Activated CD8-positive, alpha-beta memory T cell treated with anti-CD3 and anti-CD28 coated beads for 24 hours (primary cell): ENCODE measurements at regions not wholly inside any gene's neighbourhood (a gene's known extent, or its start where the extent isn't known, plus 50 kb on each side); places are given as distances from the start of the nearest gene placed in this dataset.

Source experiments
- DNase-seq: peaks from one replicate; pipeline ENCODE4 v3.0.0-alpha.2; 2020

GRCh38 chr5:74953937-74954720 lies 87.9 kb upstream of the FAM169A start:
- no peak for DNase-seq

GRCh38 chr5:74953554-74953936 lies 87.4 kb upstream of the FAM169A start:
- no peak for DNase-seq

- DNase-seq = no peak
Observed at GRCh38 chr5:74952406-74952805, 86.2 kb upstream of the FAM169A start.

- no peak for DNase-seq
Observed at GRCh38 chr5:74951865-74952264, 85.7 kb upstream of the FAM169A start.

GRCh38 chr5:74950836-74951515 lies 84.8 kb upstream of the FAM169A start:
- DNase-seq = no peak

GRCh38 chr5:74949976-74950375 lies 83.8 kb upstream of the FAM169A start:
- no peak for DNase-seq

- no peak for DNase-seq
Observed at GRCh38 chr5:74948031-74948546, 81.9 kb upstream of the FAM169A start.

- no peak for DNase-seq
Observed at GRCh38 chr5:74946471-74946870, 80.3 kb upstream of the FAM169A start.

GRCh38 chr5:74945561-74946165 lies 79.5 kb upstream of the FAM169A start:
- no peak for DNase-seq

GRCh38 chr5:74943905-74944304 lies 77.7 kb upstream of the FAM169A start:
- DNase-seq = no peak

- no peak for DNase-seq
Observed at GRCh38 chr5:74942622-74943286, 76.6 kb upstream of the FAM169A start.

- no peak for DNase-seq
Observed at GRCh38 chr5:74940782-74941353, 74.7 kb upstream of the FAM169A start.

GRCh38 chr5:74938250-74938933 lies 72.2 kb upstream of the FAM169A start:
- DNase-seq = no peak

GRCh38 chr5:74935752-74936091 lies 69.5 kb upstream of the FAM169A start:
- no peak for DNase-seq

- peak; percentile 69 for DNase-seq
Observed at GRCh38 chr5:74934949-74935751, 69.0 kb upstream of the FAM169A start.

- no peak for DNase-seq
Observed at GRCh38 chr5:74927336-74927735, 61.1 kb upstream of the FAM169A start.

GRCh38 chr5:74919487-74919886 lies 53.3 kb upstream of the FAM169A start:
- DNase-seq = no peak

GRCh38 chr5:74919041-74919440 lies 52.9 kb upstream of the FAM169A start:
- DNase-seq = no peak

GRCh38 chr5:74918232-74918669 lies 52.1 kb upstream of the FAM169A start:
- no peak for DNase-seq

GRCh38 chr5:74916831-74917710 lies 50.9 kb upstream of the FAM169A start:
- DNase-seq = no peak
